Naive B cell (primary cell): ENCODE measurements at regions not wholly inside any gene's neighbourhood (a gene's known extent, or its start where the extent isn't known, plus 50 kb on each side); places are given as distances from the start of the nearest gene placed in this dataset.
A peak's percentile ranks its signal among the peaks of the same experiment; 100 is the strongest.
"Not testable (repeated sequence)": the region's sequence is repeated elsewhere in the genome, so short reads cannot be mapped to it uniquely, and the experiment has no call there.

Experiments used
- ATAC-seq, 2 donors: fragments of 150-1000 bp; cut with Tn5 transposase; 2 replicates each; pipeline ENCODE4 v1.10.0; 2021; ENCODE audit warnings: low read depth in 2 of 2, mild to moderate bottlenecking in 2 of 2, moderate library complexity in 2 of 2
- DNase-seq: peaks from one replicate; pipeline ENCODE4 v3.0.0; 2022
- H3K27ac Mint-ChIP-seq, 6 donors: one replicate each; pipeline ENCODE4 v1.8.0; 2020 to 2022; ENCODE audit warnings: mild to moderate bottlenecking in 6 of 6, mixed read lengths in 6 of 6, moderate library complexity in 5 of 6, inconsistent platforms in 2 of 6
- H3K27me3 Mint-ChIP-seq, 3 donors: one replicate each; pipeline ENCODE4 v1.8.0; 2021 to 2022; ENCODE audit warnings: mixed read lengths in 3 of 3, mild to moderate bottlenecking in 1 of 3
- H3K36me3 Mint-ChIP-seq, 2 donors: one replicate each; pipeline ENCODE4 v1.8.0; 2020 to 2022; ENCODE audit warnings: mixed read lengths in 2 of 2, inconsistent platforms in 1 of 2, mild to moderate bottlenecking in 1 of 2
- H3K4me1 Mint-ChIP-seq, 3 donors: one replicate each; pipeline ENCODE4 v1.8.0; 2020 to 2022; ENCODE audit warnings: mixed read lengths in 3 of 3, inconsistent platforms in 1 of 3, mild to moderate bottlenecking in 1 of 3, moderate library complexity in 1 of 3
- H3K4me3 Mint-ChIP-seq, 8 donors: one replicate each; pipeline ENCODE4 v1.8.0; 2020 to 2022; ENCODE audit warnings: mild to moderate bottlenecking in 8 of 8, mixed read lengths in 8 of 8, moderate library complexity in 8 of 8, inconsistent platforms in 2 of 8
- H3K9me3 Mint-ChIP-seq, 7 donors: one replicate each; pipeline ENCODE4 v1.8.0; 2020 to 2022; ENCODE audit warnings: mixed read lengths in 7 of 7, mild to moderate bottlenecking in 5 of 7, inconsistent platforms in 2 of 7, moderate library complexity in 1 of 7

GRCh38 chr5:176041248-176041994, 73.3 kb upstream of the THOC3 start:
- not testable (repeated sequence) for H3K4me1 Mint-ChIP-seq, DNase-seq, H3K27ac Mint-ChIP-seq, H3K9me3 Mint-ChIP-seq, H3K4me3 Mint-ChIP-seq, ATAC-seq, H3K36me3 Mint-ChIP-seq
- H3K27me3 Mint-ChIP-seq = peaks cover 4 to 12% (median 5%) of the 10 kb centered on the region in 3 donors

GRCh38 chr5:176042020-176042658, 74.0 kb upstream of the THOC3 start:
- H3K4me3 Mint-ChIP-seq, H3K9me3 Mint-ChIP-seq, H3K4me1 Mint-ChIP-seq, H3K36me3 Mint-ChIP-seq, DNase-seq, H3K27me3 Mint-ChIP-seq, ATAC-seq: not testable (repeated sequence)
- H3K27ac Mint-ChIP-seq = peak overlapping the region in 1 of 6 donors; percentile 5

- not testable (repeated sequence) for H3K27me3 Mint-ChIP-seq, H3K4me1 Mint-ChIP-seq, H3K4me3 Mint-ChIP-seq, H3K27ac Mint-ChIP-seq, DNase-seq, H3K36me3 Mint-ChIP-seq, H3K9me3 Mint-ChIP-seq, ATAC-seq
Observed at GRCh38 chr5:176043252-176043829, 75.2 kb upstream of the THOC3 start.

GRCh38 chr5:176043986-176044385, 75.9 kb upstream of the THOC3 start:
- H3K36me3 Mint-ChIP-seq, H3K4me1 Mint-ChIP-seq, H3K9me3 Mint-ChIP-seq, DNase-seq, H3K27ac Mint-ChIP-seq, ATAC-seq, H3K4me3 Mint-ChIP-seq, H3K27me3 Mint-ChIP-seq: not testable (repeated sequence)

GRCh38 chr5:176044431-176044830, 76.3 kb upstream of the THOC3 start:
- not testable (repeated sequence) for H3K9me3 Mint-ChIP-seq, H3K4me1 Mint-ChIP-seq, H3K36me3 Mint-ChIP-seq, H3K4me3 Mint-ChIP-seq, ATAC-seq, DNase-seq, H3K27ac Mint-ChIP-seq, H3K27me3 Mint-ChIP-seq

GRCh38 chr5:176045442-176045841, 77.3 kb upstream of the THOC3 start:
- H3K36me3 Mint-ChIP-seq, H3K4me3 Mint-ChIP-seq, ATAC-seq, H3K9me3 Mint-ChIP-seq, H3K4me1 Mint-ChIP-seq, H3K27ac Mint-ChIP-seq, DNase-seq, H3K27me3 Mint-ChIP-seq: not testable (repeated sequence)

GRCh38 chr5:176048671-176049070, 80.6 kb upstream of the THOC3 start:
- H3K4me3 Mint-ChIP-seq, DNase-seq, ATAC-seq, H3K9me3 Mint-ChIP-seq, H3K27me3 Mint-ChIP-seq, H3K36me3 Mint-ChIP-seq, H3K4me1 Mint-ChIP-seq, H3K27ac Mint-ChIP-seq: not testable (repeated sequence)

- ATAC-seq = peak; percentile 91 to 93
Observed at GRCh38 chr5:176060472-176061268, 92.6 kb upstream of the THOC3 start.

GRCh38 chr5:176061269-176061622, 93.1 kb upstream of the THOC3 start:
- not testable (repeated sequence) for H3K36me3 Mint-ChIP-seq, H3K9me3 Mint-ChIP-seq, H3K4me3 Mint-ChIP-seq, DNase-seq, H3K4me1 Mint-ChIP-seq, ATAC-seq, H3K27me3 Mint-ChIP-seq, H3K27ac Mint-ChIP-seq

More at GRCh38 chr5:176060472-176061268, 92.6 kb upstream of the THOC3 start:
- DNase-seq, H3K9me3 Mint-ChIP-seq, H3K4me1 Mint-ChIP-seq, H3K4me3 Mint-ChIP-seq, H3K27ac Mint-ChIP-seq, H3K36me3 Mint-ChIP-seq, H3K27me3 Mint-ChIP-seq: not testable (repeated sequence)

- ATAC-seq, DNase-seq, H3K27ac Mint-ChIP-seq, H3K27me3 Mint-ChIP-seq, H3K4me1 Mint-ChIP-seq, H3K9me3 Mint-ChIP-seq, H3K36me3 Mint-ChIP-seq, H3K4me3 Mint-ChIP-seq: not testable (repeated sequence)
Observed at GRCh38 chr5:176061660-176062059, 93.5 kb upstream of the THOC3 start.

- ATAC-seq, H3K4me3 Mint-ChIP-seq, H3K9me3 Mint-ChIP-seq, DNase-seq, H3K36me3 Mint-ChIP-seq, H3K27ac Mint-ChIP-seq, H3K4me1 Mint-ChIP-seq, H3K27me3 Mint-ChIP-seq: not testable (repeated sequence)
Observed at GRCh38 chr5:176066262-176066945, 98.3 kb upstream of the THOC3 start.

GRCh38 chr5:176067162-176067561, 99.0 kb upstream of the THOC3 start:
- not testable (repeated sequence) for ATAC-seq, DNase-seq, H3K9me3 Mint-ChIP-seq, H3K36me3 Mint-ChIP-seq, H3K27me3 Mint-ChIP-seq, H3K4me3 Mint-ChIP-seq, H3K27ac Mint-ChIP-seq, H3K4me1 Mint-ChIP-seq

- H3K36me3 Mint-ChIP-seq, H3K27ac Mint-ChIP-seq: not testable (repeated sequence)
Observed at GRCh38 chr5:176067948-176068347, 99.8 kb upstream of the THOC3 start.

More at GRCh38 chr5:176067948-176068347, 99.8 kb upstream of the THOC3 start:
- ATAC-seq, DNase-seq, H3K4me1 Mint-ChIP-seq, H3K4me3 Mint-ChIP-seq, H3K27me3 Mint-ChIP-seq, H3K9me3 Mint-ChIP-seq: not testable (repeated sequence)
